H1 (cell line): ENCODE measurements at regions not wholly inside any gene's neighbourhood (a gene's known extent, or its start where the extent isn't known, plus 50 kb on each side); places are given as distances from the start of the nearest gene placed in this dataset.
A peak's percentile ranks its signal among the peaks of the same experiment; 100 is the strongest.

Experiments used
- CTCF ChIA-PET: fragments of 300-600 bp; sonication (Branson Sonifier 250); formaldehyde crosslinking; loops from one replicate; lab custom pipeline; 2021; ENCODE audit not compliant: partially characterized antibody; lab: Charles Lee
- POLR2A ChIA-PET: fragments of 300-600 bp; sonication (Branson Sonifier 250); formaldehyde crosslinking; loops from one replicate; lab custom pipeline; 2021; ENCODE audit warnings: inconsistent platforms; ENCODE audit not compliant: partially characterized antibody; lab: Charles Lee
- DNase-seq, 2 experiments: peaks; one replicate each; pipeline versions ENCODE4 v3.0.0 to v3.0.0-alpha.2; 2010 to 2022; ENCODE audit warnings: low spot score in 2 of 2, low read depth in 1 of 2, mixed read lengths in 1 of 2
- FAIRE-seq: peaks from 2 replicates; lab custom pipeline; 2011; peaks lifted over from hg19 to GRCh38; lab: Jason Lieb, UNC
- H2AFZ ChIP-seq: 2 replicates; pipeline ENCODE4 v1.8.1; 2012; ENCODE audit warnings: low read length, inconsistent platforms
- H2AK5ac ChIP-seq: 2 replicates; pipeline ENCODE4 v1.6.1; 2013; ENCODE audit warnings: low read depth, low read length
- H2BK120ac ChIP-seq: replicated peaks from 2 replicates; pipeline ENCODE3; 2013; ENCODE audit warnings: low read depth, low read length, inconsistent platforms
- H2BK12ac ChIP-seq: 2 replicates; pipeline ENCODE4 v1.6.1; 2013; ENCODE audit warnings: low read depth, low read length
- H2BK15ac ChIP-seq: 2 replicates; pipeline ENCODE4 v1.6.1; 2013; ENCODE audit warnings: low read length
- H2BK20ac ChIP-seq: 2 replicates; pipeline ENCODE4 v1.6.1; 2013; ENCODE audit warnings: low read length
- H2BK5ac ChIP-seq: 2 replicates; pipeline ENCODE4 v1.6.1; 2013; ENCODE audit warnings: low read depth, low read length
- H3K14ac ChIP-seq: 2 replicates; pipeline ENCODE4 v1.6.1; 2013; ENCODE audit warnings: inconsistent platforms; ENCODE audit not compliant: insufficient read length
- H3K18ac ChIP-seq: 2 replicates; pipeline ENCODE4 v1.6.1; 2013; ENCODE audit warnings: low read length; ENCODE audit errors: extremely low read depth
- H3K23ac ChIP-seq: 2 replicates; pipeline ENCODE4 v1.6.1; 2013; ENCODE audit warnings: inconsistent platforms; ENCODE audit not compliant: insufficient read length
- H3K23me2 ChIP-seq: 2 replicates; pipeline ENCODE4 v1.6.1; 2013; ENCODE audit warnings: low read depth, low read length
- H3K27ac ChIP-seq: 2 replicates; pipeline ENCODE4 v1.6.1; 2011; ENCODE audit warnings: low read depth, low read length, inconsistent platforms
- H3K27me3 ChIP-seq, 4 experiments: replicated peaks in 1 of 4; 1 replicate in 1 of 4; 2 replicates in 3 of 4; pipeline versions ENCODE4 v1.6.1 to v1.8.1; 2011 to 2013; ENCODE audit warnings: low read length in 3 of 4, mild to moderate bottlenecking in 3 of 4, inconsistent platforms in 2 of 4, mixed read lengths in 2 of 4, moderate library complexity in 1 of 4; ENCODE audit not compliant: control insufficient read depth in 3 of 4, insufficient read depth in 3 of 4; ENCODE audit errors: extremely low read depth in 1 of 4
- H3K36me3 ChIP-seq, 4 experiments: 2 replicates each; pipeline versions ENCODE4 v1.6.1 to v1.8.1; 2011 to 2013; ENCODE audit warnings: mild to moderate bottlenecking in 4 of 4, low read length in 3 of 4, moderate library complexity in 2 of 4, control low read depth in 1 of 4, inconsistent platforms in 1 of 4; ENCODE audit not compliant: insufficient read depth in 4 of 4, control insufficient read depth in 2 of 4
- H3K4ac ChIP-seq: replicated peaks from 2 replicates; pipeline ENCODE3; 2013; ENCODE audit warnings: low read length, low read depth, mixed read lengths, inconsistent platforms; ENCODE audit not compliant: insufficient read length
- H3K4me1 ChIP-seq, 4 experiments: replicated peaks in 1 of 4; 1 replicate in 1 of 4; 2 replicates in 3 of 4; pipeline versions ENCODE4 v1.6.1 to v1.8.1; 2011 to 2013; ENCODE audit warnings: low read length in 3 of 4, inconsistent platforms in 2 of 4, mixed read lengths in 1 of 4; ENCODE audit not compliant: insufficient read depth in 4 of 4, control insufficient read depth in 3 of 4
- H3K4me2 ChIP-seq, 2 experiments: 2 replicates each; pipeline versions ENCODE4 v1.6.1 to v1.8.1; 2011 to 2013; ENCODE audit warnings: low read depth in 2 of 2, low read length in 2 of 2, control low read depth in 1 of 2, inconsistent platforms in 1 of 2, mild to moderate bottlenecking in 1 of 2; ENCODE audit not compliant: insufficient read depth in 1 of 2
- H3K4me3 ChIP-seq, 4 experiments: fragments of 200-600, 300-600 bp in 1 of 4; sonication (generic), shearing (Covaris generic), sonication (Bioruptor Twin) in 1 of 4; 2 replicates each; pipeline versions ENCODE4 v1.5.1 to v1.8.1; 2011 to 2016; ENCODE audit warnings: low read length in 4 of 4, low read depth in 3 of 4, control low read depth in 2 of 4, inconsistent platforms in 2 of 4, mild to moderate bottlenecking in 2 of 4, mixed read lengths in 1 of 4, moderate library complexity in 1 of 4; ENCODE audit not compliant: insufficient read depth in 2 of 4; ENCODE audit errors: extremely low read depth in 1 of 4
- H3K56ac ChIP-seq: replicated peaks from 2 replicates; pipeline ENCODE3; 2013; ENCODE audit warnings: low read depth, mild to moderate bottlenecking, mixed read lengths, low read length, inconsistent platforms; ENCODE audit not compliant: insufficient read length
- H3K79me1 ChIP-seq: 2 replicates; pipeline ENCODE4 v1.6.1; 2013; ENCODE audit warnings: low read depth, low read length, control low read depth
- H3K79me2 ChIP-seq, 2 experiments: 2 replicates each; pipeline versions ENCODE4 v1.6.1 to v1.8.1; 2012 to 2013; ENCODE audit warnings: low read length in 2 of 2, mild to moderate bottlenecking in 2 of 2, inconsistent platforms in 1 of 2; ENCODE audit not compliant: insufficient read depth in 2 of 2, control insufficient read depth in 1 of 2
- H3K9ac ChIP-seq, 4 experiments: replicated peaks in 1 of 4; 1 replicate in 1 of 4; 2 replicates in 3 of 4; pipeline versions ENCODE4 v1.6.1 to v1.8.1; 2011 to 2013; ENCODE audit warnings: low read depth in 3 of 4, low read length in 3 of 4, control low read depth in 2 of 4, mild to moderate bottlenecking in 2 of 4, moderate library complexity in 2 of 4, inconsistent platforms in 1 of 4; ENCODE audit errors: extremely low read depth in 1 of 4
- H3K9me3 ChIP-seq, 2 experiments: 2 replicates each; pipeline versions ENCODE4 v1.6.1 to v1.8.1; 2012 to 2013; ENCODE audit warnings: mild to moderate bottlenecking in 2 of 2, moderate library complexity in 2 of 2, control low read depth in 1 of 2, inconsistent platforms in 1 of 2, low read depth in 1 of 2, low read length in 1 of 2, mixed read lengths in 1 of 2; ENCODE audit not compliant: insufficient read depth in 2 of 2
- H4K20me1 ChIP-seq, 2 experiments: replicated peaks in 1 of 2; 2 replicates each; pipeline versions ENCODE3 to v1.8.1; 2011 to 2013; ENCODE audit warnings: inconsistent platforms in 2 of 2, low read length in 2 of 2, mild to moderate bottlenecking in 1 of 2; ENCODE audit not compliant: insufficient read depth in 2 of 2, control insufficient read depth in 1 of 2
- H4K5ac ChIP-seq: 2 replicates; pipeline ENCODE4 v1.6.1; 2013; ENCODE audit warnings: low read length, low read depth, mixed read lengths, inconsistent platforms; ENCODE audit not compliant: insufficient read length
- H4K8ac ChIP-seq: 2 replicates; pipeline ENCODE4 v1.8.0; 2013; ENCODE audit warnings: mild to moderate bottlenecking, moderate library complexity, low read length, inconsistent platforms; ENCODE audit not compliant: insufficient read depth; ENCODE audit errors: extremely low read depth
- H4K91ac ChIP-seq: replicated peaks from 2 replicates; pipeline ENCODE3; 2013; ENCODE audit warnings: low read length, mixed read lengths, inconsistent platforms; ENCODE audit not compliant: insufficient read length
- CEBPB ChIP-seq: IDR thresholded peaks from 2 replicates; pipeline ENCODE4 v1.6.1; 2012; ENCODE audit warnings: low read depth, low read length
- EP300 ChIP-seq, 2 experiments: IDR thresholded peaks; 1 replicate in 1 of 2; 2 replicates in 1 of 2; pipeline ENCODE4 v1.6.1; 2011 to 2012; ENCODE audit warnings: low read depth in 2 of 2, low read length in 2 of 2, mild to moderate bottlenecking in 2 of 2, borderline replicate concordance in 1 of 2, inconsistent platforms in 1 of 2, moderate library complexity in 1 of 2
- RFX5 ChIP-seq: IDR thresholded peaks from 2 replicates; pipeline ENCODE4 v1.6.1; 2011; ENCODE audit warnings: low read depth, low read length, improper control_type of control experiment, borderline replicate concordance
- SP1 ChIP-seq: IDR thresholded peaks from 2 replicates; pipeline ENCODE4 v1.6.1; 2011; ENCODE audit warnings: low read depth, low read length
- SP2 ChIP-seq: IDR thresholded peaks from 2 replicates; pipeline ENCODE4 v1.6.1; 2012; ENCODE audit warnings: mild to moderate bottlenecking, low read length, inconsistent platforms
- SUZ12 ChIP-seq: fragments of 200-600 bp; sonication (generic); IDR thresholded peaks from 2 replicates; pipeline ENCODE4 v1.6.1; 2012; ENCODE audit warnings: mild to moderate bottlenecking, inconsistent platforms, low read length, moderate library complexity, mixed read lengths
- TAF1 ChIP-seq: IDR thresholded peaks from 2 replicates; pipeline ENCODE4 v1.6.1; 2011; ENCODE audit warnings: mild to moderate bottlenecking, low read depth, low read length
- WGBS, 2 experiments: shearing (Covaris generic) in 1 of 2; methylation state at CpG; one replicate each; pipeline versions ENCODE4 v1.1.6 to v1.1.7; 2013 to 2015; ENCODE audit warnings: low lambda C conversion rate in 2 of 2, mixed read lengths in 2 of 2, inconsistent platforms in 1 of 2, low coverage in 1 of 2, missing lambda C conversion rate in 1 of 2; ENCODE audit not compliant: insufficient replicate concordance in 2 of 2, insufficient coverage in 1 of 2, insufficient read length in 1 of 2; ENCODE audit errors: extremely low coverage in 1 of 2, missing lambda C conversion rate in 1 of 2; 5-methylcytosine and 5-hydroxymethylcytosine counted together
- TF ChIP-seq, protein P1 (sequence below): IDR thresholded peaks from 2 replicates; pipeline ENCODE4 v1.6.1; 2012; ENCODE audit warnings: inconsistent platforms

- H3K27ac ChIP-seq, result no peak overlapping the region
- no peaks in the 10 kb centered on the region for H4K20me1 ChIP-seq
- DNase-seq (no peak), FAIRE-seq (no peak)
- H3K36me3 ChIP-seq, result no peaks in the 10 kb centered on the region
- H3K79me2 ChIP-seq, result no peaks in the 10 kb centered on the region
- no peak overlapping the region for H2AFZ ChIP-seq
- H3K23me2 ChIP-seq, result no peaks in the 10 kb centered on the region
- no peak overlapping the region for H3K23ac ChIP-seq
- H3K56ac ChIP-seq, result no peak overlapping the region
- no peak overlapping the region for H4K8ac ChIP-seq
- H2BK120ac ChIP-seq, result no peak overlapping the region
- H4K5ac ChIP-seq, result no peak overlapping the region
- no peak overlapping the region for H3K9ac ChIP-seq
- no peak overlapping the region for H3K4me2 ChIP-seq
- no peak overlapping the region for H3K14ac ChIP-seq
- H2BK12ac ChIP-seq, result no peak overlapping the region
- POLR2A ChIA-PET, result interaction anchor here (0.6 kb wide), 1 partner anchor 76 kb away, joined by 3 read pairs; no protein-coding TSS in a partner anchor
- H4K91ac ChIP-seq, result no peak overlapping the region
- peak overlapping the region; percentile 12; the same call in 1 of the 2 replicates for H2BK15ac ChIP-seq
- H3K4me1 ChIP-seq, result peaks cover 0 to 5% (median 0%) of the 10 kb centered on the region in 4 experiments; a peak in 2 of 7 replicates
- no peak overlapping the region for H3K4me3 ChIP-seq
- TF ChIP-seq SP1 (no peak), SP2 (no peak), EP300 (IDR thresholded peaks at IDR 0.05; ENCODE audit: borderline replicate concordance in 1 of 2, low read depth in 2 of 2, low read length in 2 of 2) (no peak), TAF1 (no peak), CEBPB (no peak), SUZ12 (no peak), RFX5 (no peak)
- TF ChIP-seq, protein P1, sequence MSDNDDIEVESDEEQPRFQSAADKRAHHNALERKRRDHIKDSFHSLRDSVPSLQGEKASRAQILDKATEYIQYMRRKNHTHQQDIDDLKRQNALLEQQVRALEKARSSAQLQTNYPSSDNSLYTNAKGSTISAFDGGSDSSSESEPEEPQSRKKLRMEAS, result no peak
- no peak overlapping the region for H3K4ac ChIP-seq
- no peak overlapping the region for H2AK5ac ChIP-seq
- no peak overlapping the region for H2BK5ac ChIP-seq
- H3K18ac ChIP-seq, result peak overlapping the region; percentile 39; the same call in 1 of the 2 replicates
- peaks cover 0 to 4% of the 10 kb centered on the region in 2 experiments; a peak in 3 of 4 replicates for H3K9me3 ChIP-seq
- 92% methylated on average over 7 of the region's 7 CpGs; no CpG with 5 or more reads in 1 of the 2 experiments for WGBS, 2 experiments
- no peaks in the 10 kb centered on the region for H3K79me1 ChIP-seq
- CTCF ChIA-PET, result interaction anchor here (1.0 to 1.3 kb wide), 2 partner anchors 15 to 24 kb away, joined by 3 to 4 read pairs; no protein-coding TSS in a partner anchor
- H3K27me3 ChIP-seq, result no peaks in the 10 kb centered on the region
- H2BK20ac ChIP-seq, result peak overlapping the region; percentile 82
Measured at GRCh38 chr7:45511721-45512597, 62.2 kb upstream of the ADCY1 start.
